H1 (cell line): ENCODE measurements at regions not wholly inside any gene's neighbourhood (a gene's known extent, or its start where the extent isn't known, plus 50 kb on each side); places are given as distances from the start of the nearest gene placed in this dataset.

Experiments
- CTCF ChIA-PET: fragments of 300-600 bp; sonication (Branson Sonifier 250); formaldehyde crosslinking; loops from one replicate; lab custom pipeline; 2021; ENCODE audit not compliant: partially characterized antibody; lab: Charles Lee
- POLR2A ChIA-PET: fragments of 300-600 bp; sonication (Branson Sonifier 250); formaldehyde crosslinking; loops from one replicate; lab custom pipeline; 2021; ENCODE audit warnings: inconsistent platforms; ENCODE audit not compliant: partially characterized antibody; lab: Charles Lee
- DNase-seq, 2 experiments: peaks; one replicate each; pipeline versions ENCODE4 v3.0.0 to v3.0.0-alpha.2; 2010 to 2022; ENCODE audit warnings: low spot score in 2 of 2, low read depth in 1 of 2, mixed read lengths in 1 of 2
- FAIRE-seq: peaks from 2 replicates; lab custom pipeline; 2011; peaks lifted over from hg19 to GRCh38; lab: Jason Lieb, UNC
- H2AFZ ChIP-seq: 2 replicates; pipeline ENCODE4 v1.8.1; 2012; ENCODE audit warnings: low read length, inconsistent platforms
- H2AK5ac ChIP-seq: 2 replicates; pipeline ENCODE4 v1.6.1; 2013; ENCODE audit warnings: low read depth, low read length
- H2BK120ac ChIP-seq: replicated peaks from 2 replicates; pipeline ENCODE3; 2013; ENCODE audit warnings: low read depth, low read length, inconsistent platforms
- H2BK12ac ChIP-seq: 2 replicates; pipeline ENCODE4 v1.6.1; 2013; ENCODE audit warnings: low read depth, low read length
- H2BK15ac ChIP-seq: 2 replicates; pipeline ENCODE4 v1.6.1; 2013; ENCODE audit warnings: low read length
- H2BK20ac ChIP-seq: 2 replicates; pipeline ENCODE4 v1.6.1; 2013; ENCODE audit warnings: low read length
- H2BK5ac ChIP-seq: 2 replicates; pipeline ENCODE4 v1.6.1; 2013; ENCODE audit warnings: low read depth, low read length
- H3K14ac ChIP-seq: 2 replicates; pipeline ENCODE4 v1.6.1; 2013; ENCODE audit warnings: inconsistent platforms; ENCODE audit not compliant: insufficient read length
- H3K18ac ChIP-seq: 2 replicates; pipeline ENCODE4 v1.6.1; 2013; ENCODE audit warnings: low read length; ENCODE audit errors: extremely low read depth
- H3K23ac ChIP-seq: 2 replicates; pipeline ENCODE4 v1.6.1; 2013; ENCODE audit warnings: inconsistent platforms; ENCODE audit not compliant: insufficient read length
- H3K23me2 ChIP-seq: 2 replicates; pipeline ENCODE4 v1.6.1; 2013; ENCODE audit warnings: low read depth, low read length
- H3K27ac ChIP-seq: 2 replicates; pipeline ENCODE4 v1.6.1; 2011; ENCODE audit warnings: low read depth, low read length, inconsistent platforms
- H3K27me3 ChIP-seq, 4 experiments: replicated peaks in 1 of 4; 1 replicate in 1 of 4; 2 replicates in 3 of 4; pipeline versions ENCODE4 v1.6.1 to v1.8.1; 2011 to 2013; ENCODE audit warnings: low read length in 3 of 4, mild to moderate bottlenecking in 3 of 4, inconsistent platforms in 2 of 4, mixed read lengths in 2 of 4, moderate library complexity in 1 of 4; ENCODE audit not compliant: control insufficient read depth in 3 of 4, insufficient read depth in 3 of 4; ENCODE audit errors: extremely low read depth in 1 of 4
- H3K36me3 ChIP-seq, 4 experiments: 2 replicates each; pipeline versions ENCODE4 v1.6.1 to v1.8.1; 2011 to 2013; ENCODE audit warnings: mild to moderate bottlenecking in 4 of 4, low read length in 3 of 4, moderate library complexity in 2 of 4, control low read depth in 1 of 4, inconsistent platforms in 1 of 4; ENCODE audit not compliant: insufficient read depth in 4 of 4, control insufficient read depth in 2 of 4
- H3K4ac ChIP-seq: replicated peaks from 2 replicates; pipeline ENCODE3; 2013; ENCODE audit warnings: low read length, low read depth, mixed read lengths, inconsistent platforms; ENCODE audit not compliant: insufficient read length
- H3K4me1 ChIP-seq, 4 experiments: replicated peaks in 1 of 4; 1 replicate in 1 of 4; 2 replicates in 3 of 4; pipeline versions ENCODE4 v1.6.1 to v1.8.1; 2011 to 2013; ENCODE audit warnings: low read length in 3 of 4, inconsistent platforms in 2 of 4, mixed read lengths in 1 of 4; ENCODE audit not compliant: insufficient read depth in 4 of 4, control insufficient read depth in 3 of 4
- H3K4me2 ChIP-seq, 2 experiments: 2 replicates each; pipeline versions ENCODE4 v1.6.1 to v1.8.1; 2011 to 2013; ENCODE audit warnings: low read depth in 2 of 2, low read length in 2 of 2, control low read depth in 1 of 2, inconsistent platforms in 1 of 2, mild to moderate bottlenecking in 1 of 2; ENCODE audit not compliant: insufficient read depth in 1 of 2
- H3K4me3 ChIP-seq, 4 experiments: fragments of 200-600, 300-600 bp in 1 of 4; sonication (generic), shearing (Covaris generic), sonication (Bioruptor Twin) in 1 of 4; 2 replicates each; pipeline versions ENCODE4 v1.5.1 to v1.8.1; 2011 to 2016; ENCODE audit warnings: low read length in 4 of 4, low read depth in 3 of 4, control low read depth in 2 of 4, inconsistent platforms in 2 of 4, mild to moderate bottlenecking in 2 of 4, mixed read lengths in 1 of 4, moderate library complexity in 1 of 4; ENCODE audit not compliant: insufficient read depth in 2 of 4; ENCODE audit errors: extremely low read depth in 1 of 4
- H3K56ac ChIP-seq: replicated peaks from 2 replicates; pipeline ENCODE3; 2013; ENCODE audit warnings: low read depth, mild to moderate bottlenecking, mixed read lengths, low read length, inconsistent platforms; ENCODE audit not compliant: insufficient read length
- H3K79me1 ChIP-seq: 2 replicates; pipeline ENCODE4 v1.6.1; 2013; ENCODE audit warnings: low read depth, low read length, control low read depth
- H3K79me2 ChIP-seq, 2 experiments: 2 replicates each; pipeline versions ENCODE4 v1.6.1 to v1.8.1; 2012 to 2013; ENCODE audit warnings: low read length in 2 of 2, mild to moderate bottlenecking in 2 of 2, inconsistent platforms in 1 of 2; ENCODE audit not compliant: insufficient read depth in 2 of 2, control insufficient read depth in 1 of 2
- H3K9ac ChIP-seq, 4 experiments: replicated peaks in 1 of 4; 1 replicate in 1 of 4; 2 replicates in 3 of 4; pipeline versions ENCODE4 v1.6.1 to v1.8.1; 2011 to 2013; ENCODE audit warnings: low read depth in 3 of 4, low read length in 3 of 4, control low read depth in 2 of 4, mild to moderate bottlenecking in 2 of 4, moderate library complexity in 2 of 4, inconsistent platforms in 1 of 4; ENCODE audit errors: extremely low read depth in 1 of 4
- H3K9me3 ChIP-seq, 2 experiments: 2 replicates each; pipeline versions ENCODE4 v1.6.1 to v1.8.1; 2012 to 2013; ENCODE audit warnings: mild to moderate bottlenecking in 2 of 2, moderate library complexity in 2 of 2, control low read depth in 1 of 2, inconsistent platforms in 1 of 2, low read depth in 1 of 2, low read length in 1 of 2, mixed read lengths in 1 of 2; ENCODE audit not compliant: insufficient read depth in 2 of 2
- H4K20me1 ChIP-seq, 2 experiments: replicated peaks in 1 of 2; 2 replicates each; pipeline versions ENCODE3 to v1.8.1; 2011 to 2013; ENCODE audit warnings: inconsistent platforms in 2 of 2, low read length in 2 of 2, mild to moderate bottlenecking in 1 of 2; ENCODE audit not compliant: insufficient read depth in 2 of 2, control insufficient read depth in 1 of 2
- H4K5ac ChIP-seq: 2 replicates; pipeline ENCODE4 v1.6.1; 2013; ENCODE audit warnings: low read length, low read depth, mixed read lengths, inconsistent platforms; ENCODE audit not compliant: insufficient read length
- H4K8ac ChIP-seq: 2 replicates; pipeline ENCODE4 v1.8.0; 2013; ENCODE audit warnings: mild to moderate bottlenecking, moderate library complexity, low read length, inconsistent platforms; ENCODE audit not compliant: insufficient read depth; ENCODE audit errors: extremely low read depth
- H4K91ac ChIP-seq: replicated peaks from 2 replicates; pipeline ENCODE3; 2013; ENCODE audit warnings: low read length, mixed read lengths, inconsistent platforms; ENCODE audit not compliant: insufficient read length
- ASH2L ChIP-seq: fragments of 200-600, 300-600 bp; sonication (generic); IDR thresholded peaks from one replicate; pipeline ENCODE4 v1.7.1; 2017; ENCODE audit warnings: low read length
- BRCA1 ChIP-seq: IDR thresholded peaks from 2 replicates; pipeline ENCODE4 v1.6.1; 2012; ENCODE audit warnings: low read depth, low read length, improper control_type of control experiment
- EZH2 ChIP-seq: fragments of 200-600 bp; sonication (generic); IDR thresholded peaks from 2 replicates; pipeline ENCODE4 v1.7.1; 2012; ENCODE audit warnings: low read depth, mild to moderate bottlenecking, moderate library complexity, low read length, inconsistent platforms; ENCODE audit not compliant: severe bottlenecking
- HDAC2 ChIP-seq, 2 experiments: fragments of 300-600 bp in 1 of 2; sonication (generic) in 1 of 2; IDR thresholded peaks; 2 replicates each; pipeline ENCODE4 v1.6.1; 2011 to 2012; ENCODE audit warnings: low read depth in 2 of 2, low read length in 2 of 2, mild to moderate bottlenecking in 2 of 2, moderate library complexity in 2 of 2, borderline replicate concordance in 1 of 2, inconsistent platforms in 1 of 2
- JUND ChIP-seq: IDR thresholded peaks from 2 replicates; pipeline ENCODE4 v1.6.1; 2011; ENCODE audit warnings: mild to moderate bottlenecking, improper control_type of control experiment, low read length
- MAFK ChIP-seq: IDR thresholded peaks from 2 replicates; pipeline ENCODE4 v1.6.1; 2012; ENCODE audit warnings: low read depth, mild to moderate bottlenecking, improper control_type of control experiment, low read length
- PHF8 ChIP-seq: fragments of 200-600 bp; sonication (generic); conservative IDR thresholded peaks from 2 replicates; pipeline ENCODE4 v1.7.1; 2012; ENCODE audit warnings: low read depth, mild to moderate bottlenecking, inconsistent platforms, low read length, moderate library complexity
- RNF2 ChIP-seq: fragments of 200-900, 300-1000 bp; sonication (generic); IDR thresholded peaks from 2 replicates; pipeline ENCODE4 v1.7.1; 2016; ENCODE audit warnings: borderline replicate concordance, low read depth, mild to moderate bottlenecking, antibody characterized with exemption, low read length; ENCODE audit not compliant: poor library complexity, severe bottlenecking; ENCODE audit errors: missing control alignments
- SUZ12 ChIP-seq: fragments of 200-600 bp; sonication (generic); IDR thresholded peaks from 2 replicates; pipeline ENCODE4 v1.6.1; 2012; ENCODE audit warnings: mild to moderate bottlenecking, inconsistent platforms, low read length, moderate library complexity, mixed read lengths
- TBP ChIP-seq: IDR thresholded peaks from 2 replicates; pipeline ENCODE4 v1.6.1; 2011; ENCODE audit warnings: low read depth, low read length, improper control_type of control experiment

GRCh38 chr4:116959045-116959444 is 126.3 kb downstream of the TRAM1L1 start:
- H3K9me3 ChIP-seq, result no peaks in the 10 kb centered on the region
- H3K9ac ChIP-seq, result no peak overlapping the region
- H4K8ac ChIP-seq, result no peak overlapping the region
- H3K36me3 ChIP-seq, result no peaks in the 10 kb centered on the region
- H3K27me3 ChIP-seq, result no peaks in the 10 kb centered on the region
- FAIRE-seq, result no peak
- CTCF ChIA-PET, result no interaction called here
- no peak overlapping the region for H3K14ac ChIP-seq
- no peak overlapping the region for H3K4me3 ChIP-seq
- no peak overlapping the region for H3K4me2 ChIP-seq
- H2BK120ac ChIP-seq, result no peak overlapping the region
- H2BK5ac ChIP-seq, result no peak overlapping the region
- TF ChIP-seq BRCA1, result no peak
- no peak for TF ChIP-seq RNF2
- TF ChIP-seq HDAC2 (IDR thresholded peaks at IDR 0.05; ENCODE audit: borderline replicate concordance in 1 of 2, low read depth in 2 of 2, low read length in 2 of 2), result no peak
- no peak for TF ChIP-seq JUND
- no peak for TF ChIP-seq SUZ12
- TF ChIP-seq PHF8, result no peak
- TF ChIP-seq ASH2L, result no peak
- no peak for TF ChIP-seq TBP
- TF ChIP-seq MAFK, result no peak
- no peak for TF ChIP-seq EZH2
- TF ChIP-seq, all 59 proteins: peak for 0
- H4K91ac ChIP-seq, result no peak overlapping the region
- no peaks in the 10 kb centered on the region for H3K79me1 ChIP-seq
- no peak overlapping the region for H2BK15ac ChIP-seq
- no peak overlapping the region for H3K4ac ChIP-seq
- H3K56ac ChIP-seq, result no peak overlapping the region
- H3K27ac ChIP-seq, result no peak overlapping the region
- H2BK12ac ChIP-seq, result no peak overlapping the region
- POLR2A ChIA-PET, result no interaction called here
- no peaks in the 10 kb centered on the region for H3K4me1 ChIP-seq
- H3K79me2 ChIP-seq, result no peaks in the 10 kb centered on the region
- H4K5ac ChIP-seq, result no peak overlapping the region
- H4K20me1 ChIP-seq, result no peaks in the 10 kb centered on the region
- no peak for DNase-seq
- no peak overlapping the region for H2AK5ac ChIP-seq
- H3K23me2 ChIP-seq, result no peaks in the 10 kb centered on the region
- no peak overlapping the region for H3K18ac ChIP-seq
- no peak overlapping the region for H3K23ac ChIP-seq
- H2AFZ ChIP-seq, result no peak overlapping the region
- H2BK20ac ChIP-seq, result no peak overlapping the region
